ENCODE measurements at regions not wholly inside any gene's neighbourhood (a gene's known extent, or its start where the extent isn't known, plus 50 kb on each side); places are given as distances from the start of the nearest gene placed in this dataset.
A peak's percentile ranks its signal among the peaks of the same experiment; 100 is the strongest.
"Not testable (repeated sequence)": the region's sequence is repeated elsewhere in the genome, so short reads cannot be mapped to it uniquely, and the experiment has no call there.

- no peak for TF ChIP-seq CTCF (IDR thresholded peaks at IDR 0.05; ENCODE audit: control extremely low read depth, extremely low read depth, low read depth, missing control alignments)
- ChIA-PET POLR2A (no interaction called here), CTCF (no interaction called here)
- DNase-seq (ENCODE audit: extremely low spot score) = no peak
Measured at GRCh38 chr18:25535495-25535894, 183.5 kb upstream of the ZNF521 start.

- TF ChIP-seq CTCF (IDR thresholded peaks at IDR 0.05; ENCODE audit: control extremely low read depth, extremely low read depth, low read depth, missing control alignments) = no peak
- POLR2A ChIA-PET = no interaction called here
- no peak for DNase-seq (ENCODE audit: extremely low spot score)
- CTCF ChIA-PET = no interaction called here
Measured at GRCh38 chr18:25534401-25534800, 182.4 kb upstream of the ZNF521 start.

- ChIA-PET POLR2A (no interaction called here), CTCF (interaction anchor here (1.0 kb wide), 1 partner anchor 24 kb away, joined by 4 read pairs; no protein-coding TSS in a partner anchor)
- no peak for DNase-seq (ENCODE audit: extremely low spot score)
- TF ChIP-seq CTCF (IDR thresholded peaks at IDR 0.05; ENCODE audit: control extremely low read depth, extremely low read depth, low read depth, missing control alignments) = no peak
Measured at GRCh38 chr18:25533218-25533617, 181.3 kb upstream of the ZNF521 start.

- POLR2A ChIA-PET = no interaction called here
- CTCF ChIA-PET = no interaction called here
Measured at GRCh38 chr18:25531207-25531606, 179.2 kb upstream of the ZNF521 start.

GRCh38 chr18:25525789-25526188, 173.8 kb upstream of the ZNF521 start:
- POLR2A ChIA-PET; CTCF ChIA-PET; DNase-seq (ENCODE audit: extremely low spot score): not testable (repeated sequence)

More at GRCh38 chr18:25531207-25531606, 179.2 kb upstream of the ZNF521 start:
- TF ChIP-seq CTCF (IDR thresholded peaks at IDR 0.05; ENCODE audit: control extremely low read depth, extremely low read depth, low read depth, missing control alignments) = no peak
- no peak for DNase-seq (ENCODE audit: extremely low spot score)

GRCh38 chr18:25518716-25519053, 166.7 kb upstream of the ZNF521 start:
- ChIA-PET POLR2A (no interaction called here), CTCF (no interaction called here)
- peak; percentile 23 for DNase-seq (ENCODE audit: extremely low spot score)
- no peak for TF ChIP-seq CTCF (IDR thresholded peaks at IDR 0.05; ENCODE audit: control extremely low read depth, extremely low read depth, low read depth, missing control alignments)

GRCh38 chr18:25517881-25518715, 166.1 kb upstream of the ZNF521 start:
- CTCF ChIA-PET = no interaction called here
- no peak for TF ChIP-seq CTCF (IDR thresholded peaks at IDR 0.05; ENCODE audit: control extremely low read depth, extremely low read depth, low read depth, missing control alignments)
- POLR2A ChIA-PET = no interaction called here
- DNase-seq (ENCODE audit: extremely low spot score) = no peak

All from GM10248 (cell line).